GM12878 (cell line): ENCODE measurements at regions not wholly inside any gene's neighbourhood (a gene's known extent, or its start where the extent isn't known, plus 50 kb on each side); places are given as distances from the start of the nearest gene placed in this dataset.

Experiments
- ATAC-seq: fragments of 200-7000 bp; cut with Tn5 transposase; 3 replicates; pipeline ENCODE4 v1.9.1; 2020; ENCODE audit warnings: mild to moderate bottlenecking, moderate library complexity
- BruUV-seq: library from RNA; stranded (reverse); fragments of 400-500 nt; replicated peaks from 2 replicates; lab custom pipeline; 2021; lab: Mats Ljungman, UMichigan
- CTCF ChIA-PET: fragments of 300-600 bp; sonication (Branson Sonifier 250); formaldehyde crosslinking; extraction: SDS; loops from one replicate; lab custom pipeline; 2021; ENCODE audit warnings: inconsistent platforms; lab: Yijun Ruan, JAX
- POLR2A ChIA-PET: fragments of 350-600 bp; formaldehyde crosslinking; extraction: SDS; loops from one replicate; lab custom pipeline; 2021; ENCODE audit warnings: inconsistent platforms; lab: Charles Lee
- RAD21 ChIA-PET: fragments of 300-600 bp; sonication (Branson Sonifier 250); formaldehyde crosslinking; loops from one replicate; lab custom pipeline; 2023; ENCODE audit warnings: antibody characterized with exemption; ENCODE audit not compliant: unreplicated experiment; lab: Charles Lee
- SMC1A ChIA-PET: fragments of 300-600 bp; sonication (Branson Sonifier 250); formaldehyde crosslinking; loops from one replicate; lab custom pipeline; 2023; ENCODE audit not compliant: unreplicated experiment, uncharacterized antibody; lab: Charles Lee
- DNase-seq: peaks from one replicate; pipeline ENCODE4 v3.0.0-alpha.2; 2011; ENCODE audit warnings: low read depth, low spot score
- FAIRE-seq: peaks from 3 replicates; lab custom pipeline; 2011; peaks lifted over from hg19 to GRCh38; lab: Jason Lieb, UNC
- H2AFZ ChIP-seq: 2 replicates; pipeline ENCODE4 v1.6.0; 2011; ENCODE audit warnings: low read depth, low read length, control low read depth; ENCODE audit not compliant: control insufficient read depth
- H3K27ac ChIP-seq: 2 replicates; pipeline ENCODE4 v1.5.1; 2011; ENCODE audit warnings: control low read depth; ENCODE audit not compliant: control insufficient read depth, insufficient read depth
- H3K27me3 ChIP-seq, 2 experiments: replicated peaks in 1 of 2; 2 replicates each; pipeline versions ENCODE4 v1.6.0 to v1.6.1; 2011; ENCODE audit warnings: low read length in 1 of 2; ENCODE audit not compliant: control insufficient read depth in 2 of 2, insufficient read depth in 2 of 2
- H3K36me3 ChIP-seq, 2 experiments: 2 replicates each; pipeline ENCODE4 v1.5.1; 2011; ENCODE audit warnings: low read length in 1 of 2; ENCODE audit not compliant: control insufficient read depth in 2 of 2, insufficient read depth in 2 of 2
- H3K4me1 ChIP-seq: 2 replicates; pipeline ENCODE4 v1.6.1; 2011; ENCODE audit warnings: mild to moderate bottlenecking, low read length, moderate library complexity, mixed read lengths; ENCODE audit not compliant: control insufficient read depth, insufficient read depth
- H3K4me2 ChIP-seq: 2 replicates; pipeline ENCODE4 v1.6.0; 2011; ENCODE audit warnings: control low read depth; ENCODE audit not compliant: control insufficient read depth, insufficient read depth
- H3K4me3 ChIP-seq: fragments of 200-600 bp; sonication (generic); 2 replicates; pipeline ENCODE4 v1.5.1; 2016
- H3K79me2 ChIP-seq: 2 replicates; pipeline ENCODE4 v1.6.0; 2011; ENCODE audit warnings: low read length; ENCODE audit not compliant: control insufficient read depth, insufficient read depth
- H3K9ac ChIP-seq: 2 replicates; pipeline ENCODE4 v1.8.0; 2011; ENCODE audit warnings: low read length, control low read depth, mixed read lengths; ENCODE audit not compliant: control insufficient read depth, insufficient read depth
- H3K9me3 ChIP-seq: replicated peaks from 3 replicates; pipeline ENCODE4 v1.5.1; 2011; ENCODE audit warnings: mild to moderate bottlenecking, low read length; ENCODE audit not compliant: control insufficient read depth, insufficient read depth
- H4K20me1 ChIP-seq: 2 replicates; pipeline ENCODE4 v1.6.0; 2011; ENCODE audit not compliant: control insufficient read depth, insufficient read depth
- E4F1 ChIP-seq: fragments of 450-650 bp; IDR thresholded peaks from 2 replicates; pipeline ENCODE4 v1.6.1; 2018; ENCODE audit warnings: borderline replicate concordance, mild to moderate bottlenecking; ENCODE audit not compliant: partially characterized antibody
- NFYA ChIP-seq: IDR thresholded peaks from 2 replicates; pipeline ENCODE4 v1.6.1; 2011; ENCODE audit warnings: low read depth, mild to moderate bottlenecking, low read length, improper control_type of control experiment, borderline replicate concordance
- RUNX3 ChIP-seq: IDR thresholded peaks from 2 replicates; pipeline ENCODE4 v1.6.1; 2012; ENCODE audit warnings: low read length, inconsistent platforms
- WGBS: methylation state at CpG from one replicate; pipeline ENCODE4 v1.1.6; 2016; ENCODE audit warnings: low lambda C conversion rate; ENCODE audit not compliant: insufficient replicate concordance, insufficient coverage; ENCODE audit errors: missing lambda C conversion rate; 5-methylcytosine and 5-hydroxymethylcytosine counted together
- in situ Hi-C: fragments of 300-500 bp; cut with MboI; formaldehyde crosslinking; loops from 9 replicates; pipeline ENCODE4 v1.14.3; 2018; ENCODE audit warnings: mixed read lengths
- intact Hi-C: fragments of 100-400 bp; cut with micrococcal nuclease; formaldehyde crosslinking; loops from one replicate; pipeline ENCODE4 v1.14.2; 2022; ENCODE audit not compliant: unreplicated experiment

DNA sequence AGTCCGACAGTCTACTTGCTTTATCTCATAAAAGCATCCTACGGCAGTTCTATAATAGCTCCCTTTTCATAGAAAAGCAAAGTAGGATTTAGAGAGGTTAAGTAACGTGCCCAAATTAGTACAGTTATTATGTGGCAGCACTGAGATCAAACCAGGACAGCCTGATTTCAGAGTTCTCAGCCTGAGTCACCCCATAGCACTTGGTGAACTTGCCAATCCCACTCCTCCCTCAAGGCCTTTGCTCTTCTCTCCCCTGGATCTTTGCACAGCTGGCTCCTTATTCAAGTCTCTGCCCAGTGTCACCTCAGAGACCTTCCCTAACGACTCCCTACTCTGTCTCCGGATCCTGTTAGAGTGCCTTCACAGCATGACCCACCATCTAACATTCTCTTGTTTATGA, 438.0 kb upstream of the NFE2L3 start:
- in situ Hi-C loops = no loop called here
- RAD21 ChIA-PET = no interaction called here

DNA sequence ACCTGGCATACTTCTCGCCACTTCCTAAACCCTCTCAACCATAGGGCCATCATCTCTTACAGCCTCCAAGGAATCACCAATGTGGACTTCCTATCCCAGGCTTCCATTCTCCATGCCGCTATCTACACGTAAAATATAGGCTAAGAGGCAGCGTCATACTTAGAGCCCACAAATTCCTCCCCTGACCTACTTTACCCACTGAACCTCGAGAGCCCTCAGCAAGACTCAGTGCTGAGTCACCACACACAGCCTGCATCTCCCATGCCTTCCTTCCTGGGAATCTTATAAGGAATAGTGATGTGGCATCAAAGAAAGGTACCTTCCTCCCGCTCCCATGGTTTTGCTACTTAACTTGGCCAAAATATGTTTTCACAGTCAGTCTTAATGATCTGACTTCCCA, 435.6 kb upstream of the NFE2L3 start:
- ChIA-PET SMC1A (no interaction called here), CTCF (no interaction called here), RAD21 (no interaction called here), POLR2A (no interaction called here)
- no peak for DNase-seq
- no peak for ATAC-seq
- in situ Hi-C loops = no loop called here
- TF ChIP-seq RUNX3 = no peak
- intact Hi-C loops = no loop called here
- Histone ChIP-seq H3K4me1 (no peaks in the 10 kb centered on the region), H3K27me3 (no peaks in the 10 kb centered on the region; a peak in 1 of 4 replicates), H3K4me3 (no peak overlapping the region), H2AFZ (no peak overlapping the region), H3K79me2 (no peaks in the 10 kb centered on the region), H3K27ac (no peak overlapping the region), H3K9ac (no peak overlapping the region), H4K20me1 (no peaks in the 10 kb centered on the region), H3K4me2 (no peak overlapping the region), H3K9me3 (no peaks in the 10 kb centered on the region), H3K36me3 (no peaks in the 10 kb centered on the region)
- no TSS peak for BruUV-seq
- WGBS = 31% methylated on average over 6 of the region's 6 CpGs
- no peak for FAIRE-seq

More for the DNA sequence above, 438.0 kb upstream of the NFE2L3 start:
- H3K9ac ChIP-seq = no peak overlapping the region
- no peaks in the 10 kb centered on the region; a peak in 1 of 4 replicates for H3K27me3 ChIP-seq
- H3K4me3 ChIP-seq = no peak overlapping the region
- FAIRE-seq (no peak), ATAC-seq (no peak)
- no peak for TF ChIP-seq E4F1
- no peak for TF ChIP-seq NFYA
- TF ChIP-seq, all 136 proteins: peak for 0
- DNase-seq = no peak
- under 1% methylated on average over 5 of the region's 5 CpGs for WGBS
- Histone ChIP-seq H3K4me2 (no peak overlapping the region), H4K20me1 (no peaks in the 10 kb centered on the region), H3K79me2 (no peaks in the 10 kb centered on the region), H2AFZ (no peak overlapping the region), H3K27ac (no peak overlapping the region), H3K9me3 (no peaks in the 10 kb centered on the region), H3K4me1 (no peaks in the 10 kb centered on the region), H3K36me3 (no peaks in the 10 kb centered on the region)
- ChIA-PET SMC1A (no interaction called here), CTCF (interaction anchor here (0.7 kb wide), 1 partner anchor 29 kb away, joined by 3 read pairs; no protein-coding TSS in a partner anchor), POLR2A (no interaction called here)
- no TSS peak for BruUV-seq
- intact Hi-C loops = no loop called here
